Esophagus (tissue), 2 donors: ENCODE measurements at regions not wholly inside any gene's neighbourhood (a gene's known extent, or its start where the extent isn't known, plus 50 kb on each side); places are given as distances from the start of the nearest gene placed in this dataset.
"Not testable (repeated sequence)": the region's sequence is repeated elsewhere in the genome, so short reads cannot be mapped to it uniquely, and the experiment has no call there.

Experiments used
- H3K27ac ChIP-seq, 2 donors: one replicate each; pipeline ENCODE4 v1.5.1; 2013; ENCODE audit warnings: low read depth in 2 of 2, mild to moderate bottlenecking in 2 of 2, inconsistent platforms in 1 of 2, low read length in 1 of 2, moderate library complexity in 1 of 2
- H3K27me3 ChIP-seq, 2 donors: one replicate each; pipeline ENCODE4 v1.6.1; 2013; ENCODE audit warnings: low read length in 2 of 2, control low read depth in 1 of 2, mild to moderate bottlenecking in 1 of 2; ENCODE audit not compliant: insufficient read depth in 2 of 2, control insufficient read depth in 1 of 2
- H3K36me3 ChIP-seq, 2 donors: one replicate each; pipeline ENCODE4 v1.6.1; 2013; ENCODE audit warnings: low read length in 1 of 2; ENCODE audit not compliant: control insufficient read depth in 2 of 2, insufficient read depth in 2 of 2
- H3K4me1 ChIP-seq, 2 donors: one replicate each; pipeline ENCODE4 v1.6.1; 2013; ENCODE audit warnings: low read length in 1 of 2; ENCODE audit not compliant: control insufficient read depth in 2 of 2, insufficient read depth in 2 of 2
- H3K4me3 ChIP-seq, 2 donors: one replicate each; pipeline ENCODE4 v1.5.1; 2013; ENCODE audit warnings: low read length in 2 of 2, mild to moderate bottlenecking in 2 of 2, low read depth in 1 of 2, moderate library complexity in 1 of 2
- H3K9me3 ChIP-seq, 2 donors: one replicate each; pipeline ENCODE4 v1.6.1; 2013; ENCODE audit warnings: mild to moderate bottlenecking in 2 of 2, low read depth in 1 of 2, low read length in 1 of 2, moderate library complexity in 1 of 2; ENCODE audit not compliant: control insufficient read depth in 2 of 2, insufficient read depth in 1 of 2
- WGBS, 2 donors: extraction: QIAGEN DNeasy Blood & Tissue Kit; methylation state at CpG; one replicate each; pipeline ENCODE4 v1.1.7; 2013; 5-methylcytosine and 5-hydroxymethylcytosine counted together
- donor health status: healthy with polysubstance abuse.
- donor health status: Bipolar disorder and iron deficiency.

GRCh38 chr12:33022724-33023123 is 126.1 kb upstream of the PKP2 start:
- WGBS, 2 donors: 92% methylated on average over 11 to 20 of the region's 20 CpGs

GRCh38 chr12:33017029-33017428 is 120.5 kb upstream of the PKP2 start:
- H3K36me3 ChIP-seq, H3K9me3 ChIP-seq, H3K27me3 ChIP-seq, H3K4me1 ChIP-seq, H3K27ac ChIP-seq, H3K4me3 ChIP-seq: not testable (repeated sequence)
- WGBS, 2 donors: 52 to 60% methylated on average over 2 of the region's 2 CpGs

More at GRCh38 chr12:33022724-33023123, 126.1 kb upstream of the PKP2 start:
- H3K9me3 ChIP-seq, H3K4me1 ChIP-seq, H3K27me3 ChIP-seq, H3K4me3 ChIP-seq, H3K27ac ChIP-seq, H3K36me3 ChIP-seq: not testable (repeated sequence)

GRCh38 chr12:33012226-33012625 is 115.6 kb upstream of the PKP2 start:
- Histone ChIP-seq H3K9me3 (peaks cover 0 to 2% of the 10 kb centered on the region in 2 donors), H3K27me3 (no peaks in the 10 kb centered on the region), H3K36me3 (no peaks in the 10 kb centered on the region), H3K4me3 (no peak overlapping the region), H3K27ac (no peak overlapping the region), H3K4me1 (no peaks in the 10 kb centered on the region)
- WGBS, 2 donors: 22 to 30% methylated on average over 3 of the region's 3 CpGs

GRCh38 chr12:33006106-33006505 is 109.5 kb upstream of the PKP2 start:
- Histone ChIP-seq H3K27me3 (no peaks in the 10 kb centered on the region), H3K4me3 (no peak overlapping the region), H3K36me3 (no peaks in the 10 kb centered on the region), H3K9me3 (no peaks in the 10 kb centered on the region), H3K27ac (no peak overlapping the region), H3K4me1 (no peaks in the 10 kb centered on the region)
- WGBS, 2 donors: 65 to 80% methylated on average over 1 of the region's 1 CpG

- H3K27ac ChIP-seq: no peak overlapping the region
- H3K36me3 ChIP-seq: no peaks in the 10 kb centered on the region
- no peaks in the 10 kb centered on the region for H3K9me3 ChIP-seq
- no peaks in the 10 kb centered on the region for H3K27me3 ChIP-seq
- 72% methylated on average over 2 of the region's 2 CpGs for WGBS, 2 donors
- no peaks in the 10 kb centered on the region for H3K4me1 ChIP-seq
- H3K4me3 ChIP-seq: no peak overlapping the region
Observed at GRCh38 chr12:33000016-33000415, 103.4 kb upstream of the PKP2 start.

- no peaks in the 10 kb centered on the region for H3K9me3 ChIP-seq
- no peaks in the 10 kb centered on the region for H3K36me3 ChIP-seq
- H3K27me3 ChIP-seq: no peaks in the 10 kb centered on the region
- no peak overlapping the region for H3K27ac ChIP-seq
- WGBS, 2 donors: 44 to 50% methylated on average over 8 of the region's 8 CpGs
- no peak overlapping the region for H3K4me3 ChIP-seq
- H3K4me1 ChIP-seq: peaks cover 0 to 2% of the 10 kb centered on the region in 2 donors
Observed at GRCh38 chr12:32997471-32997870, 100.9 kb upstream of the PKP2 start.

- H3K27ac ChIP-seq: no peak overlapping the region
- WGBS, 2 donors: 36 to 45% methylated on average over 2 of the region's 2 CpGs
- H3K36me3 ChIP-seq: no peaks in the 10 kb centered on the region
- no peak overlapping the region for H3K4me3 ChIP-seq
- H3K27me3 ChIP-seq: no peaks in the 10 kb centered on the region
- peaks cover 0 to 2% of the 10 kb centered on the region in 2 donors for H3K4me1 ChIP-seq
- H3K9me3 ChIP-seq: no peaks in the 10 kb centered on the region
Observed at GRCh38 chr12:32995623-32996022, 99.0 kb upstream of the PKP2 start.

- H3K27ac ChIP-seq: no peak overlapping the region
- H3K4me1 ChIP-seq: peaks cover 0 to 2% of the 10 kb centered on the region in 2 donors
- H3K9me3 ChIP-seq: no peaks in the 10 kb centered on the region
- 37 to 55% methylated on average over 4 of the region's 4 CpGs for WGBS, 2 donors
- H3K4me3 ChIP-seq: no peak overlapping the region
- no peaks in the 10 kb centered on the region for H3K36me3 ChIP-seq
- H3K27me3 ChIP-seq: no peaks in the 10 kb centered on the region
Observed at GRCh38 chr12:32993404-32993803, 96.8 kb upstream of the PKP2 start.

- Histone ChIP-seq H3K4me1 (peaks cover 0 to 2% of the 10 kb centered on the region in 2 donors), H3K4me3 (no peak overlapping the region), H3K27me3 (no peaks in the 10 kb centered on the region), H3K36me3 (no peaks in the 10 kb centered on the region), H3K9me3 (peaks cover 0 to 6% of the 10 kb centered on the region in 2 donors), H3K27ac (no peak overlapping the region)
Observed at GRCh38 chr12:32989705-32990104, 93.1 kb upstream of the PKP2 start.

GRCh38 chr12:32988982-32989381 is 92.4 kb upstream of the PKP2 start:
- WGBS, 2 donors: 54 to 77% methylated on average over 4 of the region's 4 CpGs
- Histone ChIP-seq H3K27me3 (no peaks in the 10 kb centered on the region), H3K9me3 (peaks cover 0 to 6% of the 10 kb centered on the region in 2 donors), H3K36me3 (no peaks in the 10 kb centered on the region), H3K4me1 (no peaks in the 10 kb centered on the region), H3K4me3 (no peak overlapping the region), H3K27ac (no peak overlapping the region)
